GM21576 (cell line): ENCODE measurements at regions not wholly inside any gene's neighbourhood (a gene's known extent, or its start where the extent isn't known, plus 50 kb on each side); places are given as distances from the start of the nearest gene placed in this dataset.
"Not testable (repeated sequence)": the region's sequence is repeated elsewhere in the genome, so short reads cannot be mapped to it uniquely, and the experiment has no call there.

Experiments
- ATAC-seq: cut with Tn5 transposase; IDR thresholded peaks from one replicate; pipeline ENCODE4 v1.9.1; 2021; ENCODE audit warnings: mild to moderate bottlenecking, moderate library complexity; ENCODE audit not compliant: unreplicated experiment

DNA sequence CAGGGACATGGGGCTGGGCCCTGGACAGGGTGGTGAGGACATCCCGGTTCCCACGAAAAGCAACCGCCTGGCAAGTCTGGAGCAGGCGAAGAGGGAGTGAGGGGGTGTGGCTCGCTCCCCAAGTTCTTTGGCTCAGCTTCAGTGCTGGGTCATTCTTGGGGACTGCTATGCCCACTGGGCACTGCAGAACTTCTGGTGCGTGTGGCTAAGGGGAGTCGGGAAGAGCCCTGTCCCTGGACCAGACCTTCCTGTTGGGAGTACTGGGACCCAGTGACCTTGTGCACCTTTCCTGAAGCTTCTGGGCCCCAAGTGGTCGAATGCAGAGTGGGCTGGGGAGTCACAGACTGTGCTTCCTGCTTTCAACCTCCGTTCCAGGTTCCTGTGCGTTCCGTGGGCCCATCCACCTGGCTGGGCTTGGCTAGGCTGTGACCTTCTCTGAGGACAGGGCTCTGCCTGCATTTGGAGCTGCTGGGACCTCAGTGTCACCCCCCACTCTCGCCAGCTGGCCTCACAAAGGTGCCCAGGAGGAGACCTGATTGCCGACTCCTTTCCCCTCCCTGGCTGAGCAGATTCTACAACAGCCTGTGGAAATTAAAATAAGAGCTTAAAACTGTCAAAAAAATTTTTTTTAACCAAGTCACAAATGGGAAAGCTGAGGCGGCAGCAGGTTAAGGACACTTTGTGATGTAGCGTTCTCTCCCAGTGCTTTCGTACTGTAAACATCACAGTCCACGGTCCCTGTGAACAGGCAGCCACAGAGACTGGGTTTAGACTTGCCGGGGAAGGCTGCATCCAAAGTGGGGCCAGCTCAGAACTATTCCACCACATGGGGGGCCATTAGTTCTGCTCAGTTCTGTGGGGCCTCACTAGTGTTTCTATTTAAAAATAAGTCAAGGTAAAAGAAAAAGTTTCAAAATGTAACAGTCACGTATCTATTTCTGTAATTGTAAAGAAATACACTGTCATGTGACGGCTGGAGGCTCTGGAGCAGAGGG lies 63.8 kb upstream of the WNT7B start:
- no peak for ATAC-seq

DNA sequence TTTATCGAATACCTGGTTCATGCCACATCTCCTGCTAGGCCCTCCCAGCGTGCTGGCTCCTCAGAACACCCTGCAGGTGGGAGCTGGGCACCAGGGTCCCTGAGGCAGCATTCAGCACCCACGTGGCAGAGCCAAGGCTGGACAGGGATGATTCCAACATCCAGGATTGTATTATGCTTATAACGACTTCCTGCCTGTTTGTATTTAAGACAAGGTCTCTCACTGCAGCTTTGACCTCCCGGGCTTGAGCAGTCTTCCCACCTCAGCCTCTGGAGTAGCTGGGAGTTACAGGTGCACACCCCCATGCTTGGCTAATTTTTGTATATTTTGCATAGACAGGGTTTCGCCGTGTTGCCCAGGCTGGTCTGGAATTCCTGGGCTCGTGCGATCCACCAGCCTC lies 64.7 kb upstream of the WNT7B start:
- no peak for ATAC-seq

DNA sequence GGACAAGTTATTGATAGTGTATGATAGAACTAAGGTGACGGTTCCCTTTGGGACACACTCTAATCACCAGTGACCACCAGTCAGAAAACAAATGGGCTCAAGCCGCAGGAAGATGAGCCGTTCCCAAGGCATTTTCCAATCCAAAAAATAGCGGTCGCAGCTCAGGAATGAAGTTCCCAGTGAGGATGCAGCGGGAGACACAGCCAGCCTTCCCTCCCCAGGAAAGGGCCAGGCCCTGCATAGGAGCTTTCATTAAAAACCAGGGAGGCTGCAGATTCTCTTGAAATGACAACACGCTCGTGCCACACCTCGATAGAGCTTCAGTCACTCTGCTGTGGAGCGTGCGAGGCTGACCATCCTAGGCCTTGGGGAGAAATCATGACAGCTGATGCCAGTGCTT lies 65.8 kb upstream of the WNT7B start:
- no peak for ATAC-seq

DNA sequence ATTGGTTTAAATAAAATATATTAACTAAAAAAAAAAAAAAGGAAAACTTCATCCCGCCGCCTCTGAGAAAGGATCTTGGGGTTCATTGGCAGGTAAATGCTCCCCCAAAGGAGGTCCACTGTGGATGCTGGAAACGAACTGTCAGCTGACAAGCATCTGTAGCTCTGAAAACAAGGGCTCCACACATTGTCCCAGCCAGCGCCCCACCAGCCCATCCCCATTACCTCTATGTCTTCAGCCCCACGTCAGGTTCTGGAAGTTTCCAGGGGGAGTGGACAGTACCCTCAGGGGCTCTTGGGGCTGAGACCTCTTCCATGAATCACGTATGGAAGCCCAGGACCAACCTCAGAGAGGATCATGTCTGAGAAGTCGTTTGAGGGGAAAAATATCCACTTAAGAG lies 66.4 kb upstream of the WNT7B start:
- no peak for ATAC-seq

DNA sequence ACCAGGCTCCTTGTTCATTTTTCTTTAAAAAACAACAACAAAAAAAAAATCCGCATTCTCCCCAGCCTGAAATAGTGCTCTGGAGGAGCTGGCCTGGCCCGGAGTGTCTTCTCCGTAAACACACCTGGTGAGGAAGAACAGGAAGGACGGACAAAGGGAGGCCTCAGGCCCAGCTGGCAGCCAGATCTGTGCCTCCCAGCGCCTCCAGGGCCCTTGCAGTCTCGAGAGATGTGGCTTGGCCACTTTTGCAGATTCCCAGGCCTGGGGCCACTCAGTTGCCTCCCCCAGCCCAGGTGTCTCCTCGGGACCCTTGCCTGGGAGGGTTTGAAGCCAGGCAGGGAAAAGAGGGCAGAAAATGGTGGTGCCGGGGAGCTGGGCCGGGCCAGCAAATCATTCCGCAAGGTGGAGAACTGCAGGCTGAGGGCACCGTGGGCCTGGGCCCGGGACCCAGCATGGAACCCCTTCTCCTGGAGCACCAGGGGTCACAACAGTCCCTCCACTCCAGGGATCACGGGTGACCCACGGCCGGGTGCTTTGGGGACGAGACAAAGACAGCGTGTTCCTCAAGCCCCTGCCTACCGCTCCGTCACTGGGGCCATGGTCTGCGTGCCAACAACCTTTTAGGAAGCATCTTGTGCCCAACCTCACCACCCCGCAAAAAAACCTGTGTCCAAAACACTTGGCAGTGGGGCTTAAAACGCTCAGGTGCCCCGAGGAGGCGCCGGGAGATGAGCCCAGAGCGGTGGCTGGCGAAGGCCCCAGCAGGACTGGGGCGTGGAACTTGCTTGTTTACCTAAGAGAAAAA lies 67.1 kb upstream of the WNT7B start:
- no peak for ATAC-seq

DNA sequence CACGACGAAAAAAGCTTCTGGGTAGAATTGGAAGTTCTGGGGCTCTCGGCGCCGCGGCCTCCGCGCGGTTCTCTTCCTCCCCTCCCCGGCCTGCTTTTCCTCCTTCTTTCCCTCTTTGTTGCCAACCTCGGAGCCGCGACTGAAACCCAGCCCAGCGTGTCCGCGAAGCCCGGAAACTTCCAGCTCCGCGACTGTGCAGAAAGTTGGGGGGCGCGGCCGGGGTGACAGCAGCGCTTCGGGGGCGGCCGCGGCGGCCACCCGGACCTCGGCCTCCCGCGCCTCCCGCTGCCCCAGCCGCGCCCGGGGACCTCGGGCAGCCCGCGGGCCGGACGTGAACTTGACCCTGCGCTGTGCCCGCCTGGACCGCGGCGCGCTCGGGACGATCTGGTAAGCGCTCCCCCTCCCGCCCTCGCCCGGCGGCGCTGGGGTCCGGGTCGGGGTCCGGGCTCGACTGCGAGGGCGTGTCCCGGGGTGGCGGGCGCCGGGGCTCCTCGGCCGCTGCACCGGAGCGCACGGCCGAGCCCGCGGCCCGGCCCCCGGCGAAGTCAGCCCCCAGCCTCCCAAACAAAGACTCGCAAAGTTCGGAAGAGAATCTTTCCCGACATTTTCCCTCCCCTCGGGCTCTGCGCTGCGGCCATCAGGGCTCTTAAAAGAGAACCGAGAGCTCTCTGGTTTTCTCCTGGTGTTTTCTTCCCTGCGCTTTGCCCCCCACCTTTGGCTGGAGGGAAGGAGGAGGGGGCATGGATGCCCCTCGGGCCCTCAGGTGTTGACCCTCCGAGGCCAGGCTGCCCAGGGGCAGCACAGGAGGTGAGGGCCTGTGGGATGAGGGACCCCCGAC lies 67.9 kb upstream of the WNT7B start:
- ATAC-seq = no peak

DNA sequence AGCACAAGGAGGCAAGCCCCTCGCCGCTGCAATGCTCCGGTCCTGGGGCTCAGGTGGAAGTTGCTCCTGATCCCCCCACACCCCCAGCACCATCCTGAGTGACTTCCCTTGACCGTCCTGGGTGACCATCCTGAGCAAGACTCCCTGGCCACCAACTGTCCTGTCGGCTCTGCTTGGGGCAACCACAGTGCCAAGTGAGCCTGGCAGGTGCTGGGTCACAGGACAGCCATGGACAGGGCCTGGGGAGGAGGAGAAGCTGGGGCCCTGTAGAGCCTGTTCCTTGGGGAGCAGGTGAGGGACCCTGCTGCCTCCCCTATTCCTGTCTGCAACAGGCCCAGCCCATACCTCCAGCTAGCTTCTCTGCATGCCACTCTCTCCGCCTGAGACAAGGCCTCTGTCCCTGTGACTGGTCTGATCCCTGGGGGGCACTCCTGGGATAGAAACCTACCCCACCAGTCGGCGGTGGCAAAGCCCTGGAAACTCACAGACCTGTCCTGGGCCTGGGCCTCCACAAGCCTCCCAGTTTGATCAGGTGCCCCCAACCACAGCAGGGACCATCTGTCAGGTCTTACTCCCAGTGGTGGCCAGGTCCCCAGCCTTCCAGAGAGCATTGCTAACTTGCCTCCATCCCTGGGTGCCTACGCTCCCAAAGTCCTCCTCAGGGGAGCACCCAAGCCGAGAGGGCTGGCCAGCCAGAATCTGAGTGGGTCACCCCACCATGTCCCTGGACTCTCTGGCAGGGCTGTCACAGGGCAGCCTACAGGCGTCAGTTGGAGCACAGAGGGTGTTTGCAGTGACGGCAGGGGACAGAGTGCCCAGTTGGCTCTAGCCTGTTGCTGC lies 68.7 kb upstream of the WNT7B start:
- ATAC-seq = no peak

DNA sequence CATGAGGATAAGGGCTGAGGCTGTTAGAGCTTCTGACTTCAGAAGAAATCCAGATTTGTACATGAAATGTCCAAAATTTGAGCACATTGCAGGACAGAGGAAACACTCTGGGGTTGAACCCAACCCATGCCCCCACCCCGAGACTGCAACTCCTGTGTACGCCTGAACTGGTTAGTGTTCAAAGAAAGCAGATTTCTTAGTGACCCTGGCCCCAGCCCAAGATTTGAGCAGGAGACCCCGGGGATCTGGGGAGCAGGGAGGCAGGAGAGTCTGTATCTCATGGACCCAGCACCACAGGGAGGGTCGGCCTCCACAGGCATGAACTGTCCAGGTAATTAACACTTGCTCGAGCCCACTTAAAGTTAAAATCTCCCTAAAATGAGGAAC lies 69.3 kb upstream of the WNT7B start:
- ATAC-seq = no peak

DNA sequence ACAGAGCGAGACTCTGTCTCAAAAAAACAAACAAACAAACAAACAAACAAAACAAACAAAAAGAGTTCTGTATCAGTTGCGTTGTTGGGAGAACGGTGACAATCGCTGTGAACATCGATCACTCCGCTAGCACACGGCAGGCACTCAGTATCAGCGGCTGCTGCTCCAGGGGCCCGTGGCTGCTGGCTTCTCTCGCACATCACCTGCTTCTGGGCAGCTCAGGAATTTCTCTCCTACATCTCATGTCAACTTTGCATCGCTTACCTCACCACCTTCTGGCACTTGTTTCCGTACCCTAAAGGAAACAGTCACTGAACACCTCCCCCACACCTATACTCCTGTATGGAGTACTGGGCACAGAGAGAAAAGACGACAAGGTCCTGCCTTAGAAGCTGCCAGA lies 70.3 kb upstream of the WNT7B start:
- ATAC-seq = no peak

DNA sequence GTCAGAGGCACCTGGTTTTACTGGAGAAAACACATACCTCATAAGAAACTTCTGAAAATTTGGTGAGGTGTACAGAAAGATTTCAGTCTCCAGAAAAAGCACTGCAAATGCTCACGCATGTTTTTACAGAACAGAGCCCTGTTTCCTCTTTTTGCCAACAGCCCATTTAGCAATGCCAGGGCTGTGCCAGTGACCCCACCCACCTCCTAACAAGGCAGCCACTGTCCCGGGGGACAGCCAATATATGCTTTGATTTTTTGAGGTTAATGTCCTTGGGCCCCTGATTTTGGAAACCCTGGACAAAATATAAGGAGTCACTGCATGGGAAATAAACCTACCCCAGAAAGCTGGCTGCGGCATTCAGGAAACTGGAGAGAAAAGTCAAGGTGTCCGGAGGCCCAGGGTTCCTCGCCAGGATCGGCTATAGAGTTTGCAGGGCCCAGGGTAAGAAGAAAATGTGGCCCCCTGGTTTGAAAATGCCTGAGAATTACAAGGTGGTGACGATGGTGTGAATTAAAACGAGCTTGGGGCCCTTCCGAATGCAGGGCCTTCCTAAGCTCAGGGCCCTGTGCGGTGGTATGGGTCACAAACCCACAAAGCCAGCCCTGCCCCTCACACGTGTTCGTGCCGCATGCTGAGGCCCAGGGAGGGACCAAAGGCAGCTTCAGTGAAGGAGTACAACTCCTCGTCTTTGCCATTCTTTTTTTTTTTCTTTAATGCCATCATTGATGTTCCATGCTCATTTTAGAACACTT lies 71.1 kb upstream of the WNT7B start:
- ATAC-seq = no peak

DNA sequence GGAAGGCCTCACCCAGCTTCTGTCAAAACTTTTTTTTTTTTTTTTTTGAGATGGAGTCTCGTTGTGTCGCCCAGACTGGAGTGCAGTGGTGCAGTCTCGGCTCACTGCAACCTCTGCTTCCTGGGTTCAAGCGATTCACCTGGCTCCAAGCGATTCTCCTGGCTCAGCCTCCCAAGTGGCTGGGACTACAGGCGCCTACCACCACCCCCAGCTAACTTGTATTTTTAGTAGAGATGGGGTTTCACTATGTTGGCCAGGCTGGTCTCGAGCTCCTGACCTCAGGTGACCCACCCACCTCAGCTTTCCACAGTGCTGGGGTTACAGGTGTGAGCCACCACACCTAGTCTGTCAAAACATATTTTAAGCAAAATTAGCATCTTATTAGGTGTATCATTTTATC lies 71.7 kb upstream of the WNT7B start:
- not testable (repeated sequence) for ATAC-seq

DNA sequence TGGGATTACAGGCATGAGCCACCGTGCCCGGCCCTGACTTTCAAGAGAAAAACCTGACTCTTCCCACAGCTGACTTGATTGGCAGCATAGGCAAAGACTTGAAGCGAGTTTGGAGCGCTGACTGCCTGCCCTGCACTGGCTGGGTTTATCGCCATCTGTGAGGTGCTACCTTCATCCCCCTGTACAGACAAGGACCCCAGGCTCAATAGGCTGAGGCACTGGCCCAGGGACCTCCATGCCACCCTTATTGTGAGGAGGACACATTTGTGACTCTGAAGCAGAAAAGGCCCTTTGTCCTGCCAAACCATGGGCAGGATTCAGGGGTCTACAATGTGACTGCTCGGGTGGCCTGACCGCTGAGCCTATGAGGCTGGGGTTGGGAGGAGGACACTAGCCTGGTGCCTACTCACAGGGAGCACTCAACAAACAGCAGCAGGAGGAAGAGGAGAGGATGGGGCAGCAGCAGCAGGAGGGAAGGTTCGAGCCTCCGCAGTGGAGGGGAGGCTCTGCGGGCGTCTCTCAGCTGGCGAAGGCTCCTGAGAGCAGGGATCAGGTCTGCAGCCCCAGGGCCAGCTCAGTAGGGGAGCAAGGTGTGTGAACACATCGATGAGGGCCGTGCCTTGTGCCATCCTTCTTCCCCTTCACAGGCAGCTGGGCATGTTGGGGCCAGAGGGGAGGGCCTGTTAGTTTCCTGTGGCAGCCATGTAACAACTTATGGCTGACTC lies 72.9 kb upstream of the WNT7B start:
- ATAC-seq = no peak

DNA sequence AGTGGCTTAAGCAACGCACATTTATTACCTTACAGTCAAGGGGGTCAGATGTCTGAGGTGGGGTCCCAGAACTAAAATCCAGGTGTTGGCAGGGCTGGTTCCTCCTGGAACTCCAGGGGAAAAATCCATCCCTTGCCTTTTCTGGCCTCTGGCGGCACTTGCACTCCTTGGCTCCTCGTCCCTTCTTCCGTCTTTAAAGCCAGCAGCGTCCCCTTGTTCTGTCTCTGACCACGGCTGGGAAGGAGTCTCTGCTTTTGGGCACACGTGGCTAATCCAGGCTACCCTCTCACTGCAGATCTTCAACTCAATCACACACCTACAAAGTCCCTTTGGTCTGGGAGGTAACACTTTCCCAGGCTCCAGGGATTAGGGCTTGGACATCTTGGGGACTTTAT lies 73.5 kb upstream of the WNT7B start:
- no peak for ATAC-seq

DNA sequence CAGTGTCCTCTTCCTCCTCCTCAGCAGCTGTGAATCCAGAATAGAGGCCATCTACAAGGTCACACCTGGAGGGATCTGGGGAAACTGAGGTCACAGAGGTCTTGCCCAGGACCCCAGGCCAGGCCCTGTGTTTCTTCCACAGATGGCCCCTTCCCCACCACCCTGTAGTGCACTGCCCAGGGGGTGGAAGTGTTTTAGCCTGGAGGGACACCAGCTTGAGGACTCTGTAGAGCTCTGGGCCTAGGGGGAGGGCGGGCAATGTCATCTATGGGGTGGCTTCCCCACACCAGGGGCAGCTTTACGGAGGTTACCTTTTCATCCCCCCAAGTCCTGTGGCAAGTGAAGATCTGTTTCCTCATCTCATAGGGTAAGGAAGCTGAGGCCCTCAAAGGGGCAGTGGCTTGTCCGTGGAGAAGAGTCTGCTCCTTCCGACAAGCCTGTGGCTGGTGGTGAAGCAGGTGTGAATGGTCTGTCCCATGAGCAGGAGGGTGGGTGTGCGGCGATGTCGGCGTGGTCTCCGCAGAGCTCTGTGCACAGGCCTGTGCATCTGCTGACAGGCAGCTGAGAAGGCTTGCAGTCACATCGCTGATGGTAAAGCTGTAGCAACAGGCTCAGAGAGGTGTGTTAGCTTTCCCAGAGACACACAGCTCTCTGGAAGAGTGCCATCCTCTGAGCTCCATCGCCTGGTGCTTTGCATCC lies 74.1 kb upstream of the WNT7B start:
- ATAC-seq = no peak

DNA sequence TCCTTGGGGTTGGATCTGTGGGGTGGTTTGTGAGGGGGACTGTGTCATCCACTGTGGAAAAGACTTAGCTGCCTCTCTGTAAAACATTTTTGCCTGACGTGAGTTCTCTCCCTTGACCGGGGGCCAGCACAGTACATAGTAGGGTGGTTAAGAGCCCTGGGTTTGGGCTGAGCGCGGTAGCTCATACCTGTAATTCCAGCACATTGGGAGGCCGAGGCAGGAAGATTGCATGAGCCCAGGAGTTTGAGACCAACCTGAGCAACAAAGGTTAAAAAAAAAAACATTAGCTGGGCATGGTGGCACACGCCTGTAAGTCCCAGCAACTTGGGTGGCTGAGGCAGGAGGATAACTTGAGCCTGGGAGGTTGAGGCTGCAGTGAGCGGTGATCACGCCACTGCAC lies 74.7 kb upstream of the WNT7B start:
- ATAC-seq = no peak

DNA sequence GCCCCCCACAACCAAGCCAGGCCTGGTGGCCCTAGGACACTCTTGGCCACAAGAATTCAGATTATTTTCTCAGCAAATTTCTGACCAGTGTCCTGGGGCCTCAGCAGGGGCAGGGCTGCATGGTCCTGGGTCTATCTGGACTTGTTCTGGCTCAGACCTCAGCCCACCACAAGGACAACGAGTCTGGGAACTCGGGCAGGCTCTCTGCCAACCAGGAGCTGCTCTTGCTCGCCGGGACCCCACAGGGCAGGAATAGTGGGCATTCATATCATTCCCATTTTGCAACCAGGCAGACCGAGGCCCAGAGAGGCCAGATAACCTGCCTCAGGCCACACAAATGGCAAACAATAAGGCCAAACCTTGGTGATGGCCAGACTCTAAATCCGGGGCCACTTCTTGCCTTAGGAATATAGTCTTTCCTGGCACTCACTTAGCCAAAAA lies 75.4 kb upstream of the WNT7B start:
- ATAC-seq = no peak

DNA sequence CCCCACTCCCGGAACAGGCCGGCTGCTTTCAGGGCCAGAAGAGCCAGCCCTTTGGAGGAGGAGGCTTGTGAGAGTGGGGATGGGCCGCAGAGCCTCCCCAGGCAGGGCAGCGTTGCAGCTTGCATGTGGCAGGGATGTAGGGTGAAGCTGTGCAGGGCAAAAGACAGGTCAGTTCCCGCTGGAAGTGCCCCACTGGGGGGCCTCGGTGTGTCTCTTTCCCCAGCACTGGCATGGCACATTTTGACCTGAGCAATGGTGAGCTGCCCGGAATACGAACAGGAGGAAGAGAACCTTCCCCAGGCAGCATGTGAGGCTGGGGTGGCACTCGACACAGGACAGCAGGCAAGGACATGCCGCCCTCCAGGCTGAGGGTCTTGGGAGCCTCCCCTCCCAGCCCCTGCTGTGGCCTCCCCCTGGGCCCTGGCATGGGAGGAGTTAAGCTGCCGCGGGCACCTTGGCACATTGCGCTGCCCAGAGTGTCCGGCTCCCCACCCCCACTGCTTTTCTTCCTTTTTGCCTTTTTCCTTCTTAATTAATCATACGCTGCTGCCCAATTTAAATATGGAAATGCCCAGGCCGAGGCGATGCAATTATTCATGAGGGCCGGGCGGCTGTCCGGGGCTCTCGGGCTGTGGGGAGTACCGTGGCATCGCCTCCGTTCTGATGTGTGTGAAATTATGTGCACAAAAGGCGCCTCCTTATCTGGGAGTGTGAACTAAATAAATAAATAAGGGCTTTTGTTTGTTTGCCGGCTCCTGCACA lies 76.0 kb upstream of the WNT7B start:
- ATAC-seq = no peak
